ENCODE measurements at regions not wholly inside any gene's neighbourhood (a gene's known extent, or its start where the extent isn't known, plus 50 kb on each side); places are given as distances from the start of the nearest gene placed in this dataset.

DNA sequence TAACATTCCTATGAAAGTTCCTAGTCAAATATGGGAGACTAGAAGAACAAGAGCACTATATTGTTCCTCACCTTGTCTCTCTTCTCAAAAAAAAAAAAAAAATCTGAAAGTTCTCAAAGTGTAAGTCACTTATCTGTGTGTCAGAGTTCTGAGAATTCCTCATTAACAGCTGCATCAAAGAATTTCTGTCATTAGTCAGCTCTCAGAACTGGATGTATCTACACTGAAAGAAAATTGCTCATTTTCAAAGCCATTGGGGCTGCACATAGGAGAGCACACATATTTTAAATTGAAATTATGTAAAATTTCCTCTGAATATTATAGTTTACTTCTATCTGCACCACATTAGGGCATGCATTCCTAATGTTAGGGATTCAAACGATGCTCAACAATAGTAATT, 99.5 kb upstream of the FTMT start:
- TF ChIP-seq POLR2A (IDR thresholded peaks at IDR 0.05; ENCODE audit: low read length) (no peak), RAD21 (conservative IDR thresholded peaks at IDR 0.05 in 1 of 2, IDR thresholded peaks at IDR 0.05 in 1 of 2) (no peak)
- TF ChIP-seq, protein P1, sequence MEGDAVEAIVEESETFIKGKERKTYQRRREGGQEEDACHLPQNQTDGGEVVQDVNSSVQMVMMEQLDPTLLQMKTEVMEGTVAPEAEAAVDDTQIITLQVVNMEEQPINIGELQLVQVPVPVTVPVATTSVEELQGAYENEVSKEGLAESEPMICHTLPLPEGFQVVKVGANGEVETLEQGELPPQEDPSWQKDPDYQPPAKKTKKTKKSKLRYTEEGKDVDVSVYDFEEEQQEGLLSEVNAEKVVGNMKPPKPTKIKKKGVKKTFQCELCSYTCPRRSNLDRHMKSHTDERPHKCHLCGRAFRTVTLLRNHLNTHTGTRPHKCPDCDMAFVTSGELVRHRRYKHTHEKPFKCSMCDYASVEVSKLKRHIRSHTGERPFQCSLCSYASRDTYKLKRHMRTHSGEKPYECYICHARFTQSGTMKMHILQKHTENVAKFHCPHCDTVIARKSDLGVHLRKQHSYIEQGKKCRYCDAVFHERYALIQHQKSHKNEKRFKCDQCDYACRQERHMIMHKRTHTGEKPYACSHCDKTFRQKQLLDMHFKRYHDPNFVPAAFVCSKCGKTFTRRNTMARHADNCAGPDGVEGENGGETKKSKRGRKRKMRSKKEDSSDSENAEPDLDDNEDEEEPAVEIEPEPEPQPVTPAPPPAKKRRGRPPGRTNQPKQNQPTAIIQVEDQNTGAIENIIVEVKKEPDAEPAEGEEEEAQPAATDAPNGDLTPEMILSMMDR (IDR thresholded peaks at IDR 0.05) = no peak
- TF ChIP-seq, protein P2, sequence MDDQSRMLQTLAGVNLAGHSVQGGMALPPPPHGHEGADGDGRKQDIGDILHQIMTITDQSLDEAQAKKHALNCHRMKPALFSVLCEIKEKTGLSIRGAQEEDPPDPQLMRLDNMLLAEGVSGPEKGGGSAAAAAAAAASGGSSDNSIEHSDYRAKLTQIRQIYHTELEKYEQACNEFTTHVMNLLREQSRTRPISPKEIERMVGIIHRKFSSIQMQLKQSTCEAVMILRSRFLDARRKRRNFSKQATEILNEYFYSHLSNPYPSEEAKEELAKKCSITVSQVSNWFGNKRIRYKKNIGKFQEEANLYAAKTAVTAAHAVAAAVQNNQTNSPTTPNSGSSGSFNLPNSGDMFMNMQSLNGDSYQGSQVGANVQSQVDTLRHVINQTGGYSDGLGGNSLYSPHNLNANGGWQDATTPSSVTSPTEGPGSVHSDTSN (IDR thresholded peaks at IDR 0.05) = no peak
